Natural killer cell (primary cell): ENCODE measurements at regions not wholly inside any gene's neighbourhood (a gene's known extent, or its start where the extent isn't known, plus 50 kb on each side); places are given as distances from the start of the nearest gene placed in this dataset.

Experiments used
- ATAC-seq, 3 donors: fragments of 150-1000 bp in 2 of 3; fragments of 200-7000 bp in 1 of 3; cut with Tn5 transposase; 1 replicate in 1 of 3; 2 replicates in 2 of 3; pipeline ENCODE4 v1.10.0; 2021; ENCODE audit warnings: mild to moderate bottlenecking in 2 of 3, moderate library complexity in 2 of 3
- DNase-seq, 2 donors: peaks; one replicate each; pipeline versions ENCODE4 v3.0.0 to v3.0.0-alpha.2; 2013 to 2021; ENCODE audit warnings: mixed read lengths in 1 of 2
- H3K27ac ChIP-seq: one replicate; pipeline ENCODE4 v1.5.1; 2013; ENCODE audit warnings: mild to moderate bottlenecking, low read length
- H3K27me3 ChIP-seq: one replicate; pipeline ENCODE4 v1.6.1; 2013; ENCODE audit warnings: low read length; ENCODE audit not compliant: control insufficient read depth, insufficient read depth
- H3K36me3 ChIP-seq: one replicate; pipeline ENCODE4 v1.6.1; 2013; ENCODE audit warnings: low read length; ENCODE audit not compliant: control insufficient read depth, insufficient read depth
- H3K4me1 ChIP-seq: one replicate; pipeline ENCODE4 v1.6.1; 2013; ENCODE audit warnings: low read length; ENCODE audit not compliant: control insufficient read depth, insufficient read depth
- H3K4me3 ChIP-seq: one replicate; pipeline ENCODE4 v1.5.1; 2013; ENCODE audit warnings: low read length
- H3K9me3 ChIP-seq: one replicate; pipeline ENCODE4 v1.6.1; 2013; ENCODE audit warnings: low read length; ENCODE audit not compliant: control insufficient read depth, insufficient read depth
- H3K27ac Mint-ChIP-seq, 2 donors: one replicate each; pipeline ENCODE4 v1.8.0; 2022; ENCODE audit warnings: mild to moderate bottlenecking in 2 of 2, mixed read lengths in 2 of 2, moderate library complexity in 1 of 2
- H3K27me3 Mint-ChIP-seq, 2 donors: one replicate each; pipeline ENCODE4 v1.8.0; 2022; ENCODE audit warnings: low read depth in 2 of 2, mixed read lengths in 2 of 2
- H3K36me3 Mint-ChIP-seq: one replicate; pipeline ENCODE4 v1.8.0; 2022; ENCODE audit warnings: mixed read lengths
- H3K4me1 Mint-ChIP-seq, 2 donors: one replicate each; pipeline ENCODE4 v1.8.0; 2022; ENCODE audit warnings: mixed read lengths in 2 of 2
- H3K4me3 Mint-ChIP-seq: one replicate; pipeline ENCODE4 v1.8.0; 2022; ENCODE audit warnings: mild to moderate bottlenecking, moderate library complexity, mixed read lengths
- H3K9me3 Mint-ChIP-seq, 2 donors: one replicate each; pipeline ENCODE4 v1.8.0; 2022; ENCODE audit warnings: mixed read lengths in 2 of 2
- WGBS: methylation state at CpG from one replicate; pipeline ENCODE4 v1.1.7; 2013; ENCODE audit warnings: missing lambda C conversion rate; ENCODE audit not compliant: insufficient coverage; 5-methylcytosine and 5-hydroxymethylcytosine counted together
- intact Hi-C: fragments of 100-400 bp; cut with micrococcal nuclease; formaldehyde crosslinking; loops from one replicate; pipeline ENCODE4 v1.14.2; 2022
- TF ChIP-seq, protein P1 (sequence below): fragments of 200-600 bp; IDR thresholded peaks from one replicate; pipeline ENCODE4 v1.8.0; 2022; ENCODE audit warnings: antibody characterized with exemption

DNA sequence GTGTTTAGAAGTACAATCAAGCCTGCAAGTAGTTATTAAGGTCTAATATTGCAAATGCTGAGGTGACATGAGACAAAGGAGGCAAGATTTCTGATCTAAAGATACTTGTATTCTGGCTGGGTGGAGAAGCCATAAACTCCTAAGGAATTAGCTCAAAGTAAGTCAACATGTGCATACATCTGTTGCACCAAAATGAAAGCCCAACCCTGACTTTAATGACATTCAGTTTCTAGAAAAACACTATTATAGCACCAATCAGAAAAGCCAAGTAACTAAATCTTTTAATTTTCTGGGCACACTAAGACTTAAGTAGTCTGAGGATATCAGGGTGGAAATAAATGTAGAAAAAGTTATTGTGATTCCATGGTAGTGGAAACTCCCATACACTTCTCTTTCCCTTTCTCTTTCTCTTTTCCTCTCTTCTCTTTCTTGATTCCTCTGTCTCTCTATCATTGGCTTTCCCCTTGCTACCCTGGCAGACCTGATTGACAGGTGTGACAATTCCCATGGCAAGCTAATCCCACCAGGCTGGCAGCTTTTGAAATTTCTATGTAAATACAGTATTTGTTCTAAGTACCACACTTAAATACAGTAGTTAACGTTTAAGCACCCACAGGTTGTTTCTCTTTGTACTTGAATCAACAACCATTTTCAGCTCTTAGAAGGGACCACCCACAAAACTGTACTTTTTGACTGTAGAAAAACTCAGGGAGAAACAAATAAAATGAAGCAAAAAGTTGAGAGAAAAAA is 528.4 kb upstream of the SEMA6D start:
- H3K27me3 Mint-ChIP-seq, result peaks cover 16 to 18% of the 10 kb centered on the region in 2 donors
- H3K36me3 Mint-ChIP-seq, result no peaks in the 10 kb centered on the region
- H3K9me3 Mint-ChIP-seq, result no peaks in the 10 kb centered on the region
- Histone ChIP-seq H3K27ac (no peak overlapping the region), H3K36me3 (no peaks in the 10 kb centered on the region), H3K9me3 (no peaks in the 10 kb centered on the region), H3K27me3 (peaks cover 4% of the 10 kb centered on the region), H3K4me3 (no peak overlapping the region), H3K4me1 (no peaks in the 10 kb centered on the region)
- intact Hi-C loops, result no loop called here
- ATAC-seq (no peak), DNase-seq (no peak)
- H3K27ac Mint-ChIP-seq, result no peak overlapping the region
- H3K4me3 Mint-ChIP-seq, result no peak overlapping the region
- no peaks in the 10 kb centered on the region for H3K4me1 Mint-ChIP-seq
- WGBS, result 100% methylated on average over 1 of the region's 1 CpG
- TF ChIP-seq, protein P1, sequence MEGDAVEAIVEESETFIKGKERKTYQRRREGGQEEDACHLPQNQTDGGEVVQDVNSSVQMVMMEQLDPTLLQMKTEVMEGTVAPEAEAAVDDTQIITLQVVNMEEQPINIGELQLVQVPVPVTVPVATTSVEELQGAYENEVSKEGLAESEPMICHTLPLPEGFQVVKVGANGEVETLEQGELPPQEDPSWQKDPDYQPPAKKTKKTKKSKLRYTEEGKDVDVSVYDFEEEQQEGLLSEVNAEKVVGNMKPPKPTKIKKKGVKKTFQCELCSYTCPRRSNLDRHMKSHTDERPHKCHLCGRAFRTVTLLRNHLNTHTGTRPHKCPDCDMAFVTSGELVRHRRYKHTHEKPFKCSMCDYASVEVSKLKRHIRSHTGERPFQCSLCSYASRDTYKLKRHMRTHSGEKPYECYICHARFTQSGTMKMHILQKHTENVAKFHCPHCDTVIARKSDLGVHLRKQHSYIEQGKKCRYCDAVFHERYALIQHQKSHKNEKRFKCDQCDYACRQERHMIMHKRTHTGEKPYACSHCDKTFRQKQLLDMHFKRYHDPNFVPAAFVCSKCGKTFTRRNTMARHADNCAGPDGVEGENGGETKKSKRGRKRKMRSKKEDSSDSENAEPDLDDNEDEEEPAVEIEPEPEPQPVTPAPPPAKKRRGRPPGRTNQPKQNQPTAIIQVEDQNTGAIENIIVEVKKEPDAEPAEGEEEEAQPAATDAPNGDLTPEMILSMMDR, result no peak

DNA sequence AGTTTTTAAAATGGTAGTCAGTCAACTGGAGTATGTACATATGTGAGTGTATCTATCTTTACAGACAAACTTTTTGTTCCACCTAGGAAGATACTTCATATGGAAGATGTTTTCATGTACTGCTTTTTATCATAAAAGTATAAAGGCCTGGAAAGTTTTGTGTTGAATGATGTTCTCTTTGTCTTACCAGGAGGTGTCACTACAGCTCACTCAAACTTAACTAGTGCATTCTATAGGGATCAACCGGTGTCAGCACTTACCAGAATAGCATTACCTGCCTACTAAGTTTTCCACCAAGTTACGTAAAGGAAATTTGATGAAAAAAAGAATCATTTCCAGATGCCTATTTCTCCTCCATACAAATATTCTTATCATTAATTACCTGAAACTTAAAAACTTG is 522.6 kb upstream of the SEMA6D start:
- Histone ChIP-seq H3K36me3 (no peaks in the 10 kb centered on the region), H3K4me1 (no peaks in the 10 kb centered on the region), H3K9me3 (no peaks in the 10 kb centered on the region), H3K4me3 (no peak overlapping the region), H3K27ac (no peak overlapping the region), H3K27me3 (no peaks in the 10 kb centered on the region)
- Mint-ChIP-seq H3K27ac (no peak overlapping the region), H3K9me3 (no peaks in the 10 kb centered on the region), H3K4me1 (no peaks in the 10 kb centered on the region), H3K36me3 (no peaks in the 10 kb centered on the region), H3K27me3 (no peaks in the 10 kb centered on the region), H3K4me3 (no peak overlapping the region)
- DNase-seq (no peak), ATAC-seq (no peak)
- TF ChIP-seq, protein P1, result no peak
- intact Hi-C loops, result no loop called here
- WGBS, result 64% methylated on average over 2 of the region's 2 CpGs

- Mint-ChIP-seq H3K4me1 (no peaks in the 10 kb centered on the region), H3K9me3 (no peaks in the 10 kb centered on the region), H3K36me3 (no peaks in the 10 kb centered on the region), H3K27ac (no peak overlapping the region), H3K4me3 (no peak overlapping the region), H3K27me3 (no peaks in the 10 kb centered on the region)
- Histone ChIP-seq H3K27ac (no peak overlapping the region), H3K36me3 (no peaks in the 10 kb centered on the region), H3K4me3 (no peak overlapping the region), H3K27me3 (no peaks in the 10 kb centered on the region), H3K4me1 (no peaks in the 10 kb centered on the region), H3K9me3 (no peaks in the 10 kb centered on the region)
- ATAC-seq, result peak in 2 of 3 donors; percentile 50 to 81
- intact Hi-C loops, result loop anchor here (1.0 kb wide), 1 partner anchor 1156 kb away; no protein-coding TSS in a partner anchor
- TF ChIP-seq, protein P1, result peak; percentile 46
- WGBS, result 0% methylated on average over 4 of the region's 4 CpGs
- peak; percentile 23 to 55 for DNase-seq
These were observed 521.3 kb upstream of the SEMA6D start for GRCh38 chr15:47196048-47196447.

- Mint-ChIP-seq H3K27ac (no peak overlapping the region), H3K4me3 (no peak overlapping the region), H3K27me3 (no peaks in the 10 kb centered on the region), H3K4me1 (no peaks in the 10 kb centered on the region), H3K36me3 (no peaks in the 10 kb centered on the region), H3K9me3 (no peaks in the 10 kb centered on the region)
- ATAC-seq (no peak), DNase-seq (no peak)
- Histone ChIP-seq H3K9me3 (no peaks in the 10 kb centered on the region), H3K4me3 (no peak overlapping the region), H3K4me1 (no peaks in the 10 kb centered on the region), H3K27ac (no peak overlapping the region), H3K27me3 (no peaks in the 10 kb centered on the region), H3K36me3 (no peaks in the 10 kb centered on the region)
- intact Hi-C loops, result no loop called here
- no CpG with 5 or more reads among the region's 1 CpG for WGBS
- TF ChIP-seq, protein P1, result no peak
These were observed 513.3 kb upstream of the SEMA6D start for GRCh38 chr15:47203993-47204392.
